Endothelial cell of umbilical vein (primary cell): ENCODE measurements at regions not wholly inside any gene's neighbourhood (a gene's known extent, or its start where the extent isn't known, plus 50 kb on each side); places are given as distances from the start of the nearest gene placed in this dataset.

Experiments used
- BruUV-seq: library from RNA; stranded (reverse); fragments of 400-500 nt; replicated peaks from 2 replicates; lab custom pipeline; 2021; lab: Mats Ljungman, UMichigan
- CTCF ChIA-PET: fragments of 300-600, 350-600 bp; sonication (Branson Sonifier 250); formaldehyde crosslinking; loops from one replicate; lab custom pipeline; 2021; ENCODE audit warnings: antibody characterized with exemption, inconsistent platforms; lab: Charles Lee
- POLR2A ChIA-PET: fragments of 300-600, 350-600 bp; sonication (Branson Sonifier 250); formaldehyde crosslinking; loops from one replicate; lab custom pipeline; 2021; ENCODE audit warnings: antibody characterized with exemption, inconsistent platforms; lab: Charles Lee
- DNase-seq: peaks from one replicate; pipeline ENCODE4 v3.0.0-alpha.2; 2011; ENCODE audit warnings: low read depth, low spot score
- FAIRE-seq: peaks from 2 replicates; lab custom pipeline; 2011; peaks lifted over from hg19 to GRCh38; lab: Jason Lieb, UNC
- H2AFZ ChIP-seq: 2 replicates; pipeline ENCODE4 v1.6.0; 2012; ENCODE audit warnings: low read depth, low read length, control low read depth, inconsistent platforms
- H3K27ac ChIP-seq: 2 replicates; pipeline ENCODE4 v1.5.1; 2011; ENCODE audit warnings: low read depth, mild to moderate bottlenecking, control low read depth, low read length, moderate library complexity; ENCODE audit not compliant: insufficient read depth
- H3K27me3 ChIP-seq, 2 experiments: 2 replicates each; pipeline versions ENCODE4 v1.6.0 to v1.6.1; 2011; ENCODE audit warnings: low read length in 2 of 2, mixed read lengths in 1 of 2; ENCODE audit not compliant: control insufficient read depth in 2 of 2, insufficient read depth in 2 of 2
- H3K36me3 ChIP-seq, 2 experiments: 2 replicates in 1 of 2; 3 replicates in 1 of 2; pipeline ENCODE4 v1.5.1; 2011; ENCODE audit warnings: low read length in 2 of 2, mild to moderate bottlenecking in 1 of 2, moderate library complexity in 1 of 2; ENCODE audit not compliant: control insufficient read depth in 2 of 2, insufficient read depth in 2 of 2; ENCODE audit errors: extremely low read depth in 1 of 2
- H3K4me1 ChIP-seq: 3 replicates; pipeline ENCODE4 v1.5.1; 2011; ENCODE audit warnings: mild to moderate bottlenecking, low read length; ENCODE audit not compliant: control insufficient read depth, insufficient read depth; ENCODE audit errors: extremely low read depth
- H3K4me2 ChIP-seq: 2 replicates; pipeline ENCODE4 v1.6.1; 2011; ENCODE audit warnings: low read length, control low read depth, mixed read lengths; ENCODE audit not compliant: insufficient read depth
- H3K4me3 ChIP-seq, 3 experiments: fragments of 200-600 bp in 1 of 3; sonication (generic), shearing (Covaris generic) in 1 of 3; replicated peaks in 1 of 3; 2 replicates each; pipeline ENCODE4 v1.5.1; 2011 to 2016; ENCODE audit warnings: control low read depth in 3 of 3, low read length in 3 of 3, mild to moderate bottlenecking in 2 of 3, inconsistent platforms in 1 of 3, low read depth in 1 of 3, moderate library complexity in 1 of 3; ENCODE audit not compliant: insufficient read depth in 1 of 3
- H3K79me2 ChIP-seq: 2 replicates; pipeline ENCODE4 v1.6.0; 2012; ENCODE audit warnings: low read length, inconsistent platforms; ENCODE audit not compliant: control insufficient read depth, insufficient read depth
- H3K9ac ChIP-seq: replicated peaks from 2 replicates; pipeline ENCODE3; 2011; ENCODE audit warnings: low read length, control low read depth; ENCODE audit not compliant: insufficient read depth; ENCODE audit errors: extremely low read depth
- H3K9me1 ChIP-seq: replicated peaks from 3 replicates; pipeline ENCODE4 v1.6.0; 2011; ENCODE audit warnings: mild to moderate bottlenecking, low read length; ENCODE audit not compliant: control insufficient read depth, insufficient read depth; ENCODE audit errors: extremely low read depth
- H3K9me3 ChIP-seq: replicated peaks from 2 replicates; pipeline ENCODE4 v1.5.1; 2012; ENCODE audit warnings: low read length, inconsistent platforms; ENCODE audit not compliant: control insufficient read depth, insufficient read depth
- H4K20me1 ChIP-seq: replicated peaks from 2 replicates; pipeline ENCODE3; 2011; ENCODE audit warnings: mild to moderate bottlenecking, low read length; ENCODE audit not compliant: control insufficient read depth, insufficient read depth; ENCODE audit errors: extremely low read depth
- CTCF ChIP-seq, 2 donors: IDR thresholded peaks; 1 replicate in 1 of 2; 2 replicates in 1 of 2; pipeline ENCODE4 v1.5.1; 2011; ENCODE audit warnings: low read length in 2 of 2, mild to moderate bottlenecking in 2 of 2, moderate library complexity in 2 of 2, control low read depth in 1 of 2, inconsistent platforms in 1 of 2, low read depth in 1 of 2; ENCODE audit not compliant: insufficient read depth in 1 of 2; ENCODE audit errors: extremely low read depth in 1 of 2
- EZH2 ChIP-seq: IDR thresholded peaks from 2 replicates; pipeline ENCODE4 v1.6.1; 2012; ENCODE audit warnings: borderline replicate concordance, low read depth, mild to moderate bottlenecking, moderate library complexity, low read length, inconsistent platforms; ENCODE audit not compliant: severe bottlenecking
- FOS ChIP-seq: IDR thresholded peaks from 2 replicates; pipeline ENCODE4 v1.6.1; 2011; ENCODE audit warnings: mild to moderate bottlenecking, low read length, moderate library complexity, borderline replicate concordance; ENCODE audit not compliant: insufficient read depth
- GATA2 ChIP-seq: IDR thresholded peaks from 2 replicates; pipeline ENCODE4 v1.7.0; 2011; ENCODE audit warnings: low read depth, mild to moderate bottlenecking, moderate library complexity, mixed read lengths, low read length; ENCODE audit not compliant: insufficient read length, insufficient read depth
- JUN ChIP-seq: IDR thresholded peaks from 2 replicates; pipeline ENCODE4 v1.6.1; 2011; ENCODE audit warnings: borderline replicate concordance, low read depth; ENCODE audit not compliant: insufficient read length, insufficient read depth
- MAX ChIP-seq: IDR thresholded peaks from 2 replicates; pipeline ENCODE4 v1.6.1; 2011; ENCODE audit not compliant: insufficient read depth, insufficient read length
- MYC ChIP-seq: IDR thresholded peaks from one replicate; pipeline ENCODE4 v1.6.1; 2011; ENCODE audit warnings: mild to moderate bottlenecking, low read depth, low read length
- POLR2A ChIP-seq: IDR thresholded peaks from 2 replicates; pipeline ENCODE4 v1.6.1; 2012; ENCODE audit warnings: low read depth, mild to moderate bottlenecking, control low read depth, low read length
- POLR2AphosphoS5 ChIP-seq: IDR thresholded peaks from 2 replicates; pipeline ENCODE4 v1.6.1; 2012; ENCODE audit warnings: low read depth, mild to moderate bottlenecking, control low read depth, low read length, moderate library complexity; ENCODE audit not compliant: insufficient read depth
- dilution Hi-C: fragments of 300-500 bp; cut with MboI; formaldehyde crosslinking; loops from one replicate; pipeline ENCODE4 v1.15.0; 2019; ENCODE audit warnings: low sequenced_read_pairs; ENCODE audit not compliant: extremely low pct_ligation_motif_present
- intact Hi-C: fragments of 100-400 bp; cut with micrococcal nuclease; formaldehyde crosslinking; loops from one replicate; pipeline ENCODE4 v1.10.0; 2022

DNA sequence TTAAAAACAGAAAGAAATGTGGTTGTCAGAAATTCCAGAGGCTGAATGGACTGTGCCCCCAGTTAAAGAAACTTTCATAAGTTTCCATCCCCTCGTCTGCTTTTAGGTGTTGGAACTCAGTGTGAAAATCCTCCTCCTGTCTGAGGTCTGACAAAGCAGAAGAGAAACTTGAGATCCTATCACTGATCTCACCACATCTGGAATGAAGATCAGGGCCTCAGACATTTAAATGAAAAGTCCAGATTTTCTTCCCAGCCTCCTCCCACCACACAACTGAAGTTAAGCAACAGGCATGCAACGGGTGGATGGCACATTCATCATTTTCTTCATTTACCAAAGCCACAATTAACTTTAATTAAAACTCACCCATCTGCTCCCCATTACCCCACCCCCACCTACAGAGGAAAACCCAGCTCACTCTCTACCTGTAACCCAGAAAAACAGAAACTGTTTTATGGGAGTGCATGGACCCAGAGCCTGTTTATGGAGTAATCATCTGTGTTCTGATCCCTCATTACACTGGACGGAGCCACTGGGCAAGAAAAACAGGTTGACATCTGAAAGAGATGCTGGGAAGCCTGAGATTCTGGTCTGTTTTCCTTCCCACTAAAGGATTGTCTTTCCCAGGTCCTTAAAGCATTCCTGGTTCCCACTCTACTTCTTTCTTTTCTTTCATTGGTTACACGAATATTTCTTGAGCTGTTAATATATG, 58.1 kb upstream of the HOPX start:
- no peak for DNase-seq
- intact Hi-C loops (no loop called here), dilution Hi-C loops (no loop called here)
- Histone ChIP-seq H3K9me1 (no peaks in the 10 kb centered on the region), H3K4me1 (no peaks in the 10 kb centered on the region), H3K27me3 (peaks cover 0 to 3% of the 10 kb centered on the region in 2 experiments), H4K20me1 (no peaks in the 10 kb centered on the region), H3K36me3 (no peaks in the 10 kb centered on the region), H3K79me2 (no peaks in the 10 kb centered on the region), H3K4me2 (no peak overlapping the region), H3K9me3 (no peaks in the 10 kb centered on the region), H3K9ac (no peak overlapping the region), H3K27ac (no peak overlapping the region), H3K4me3 (no peak overlapping the region), H2AFZ (no peak overlapping the region)
- CTCF ChIA-PET, result no interaction called here
- BruUV-seq, result no TSS peak
- POLR2A ChIA-PET, result no interaction called here
- FAIRE-seq, result no peak
- TF ChIP-seq FOS (no peak), GATA2 (no peak), MAX (no peak), EZH2 (no peak), POLR2AphosphoS5 (no peak), POLR2A (no peak), MYC (no peak), JUN (no peak), CTCF (IDR thresholded peaks at IDR 0.05; ENCODE audit: extremely low read depth in 1 of 2, insufficient read depth in 1 of 2, low read depth in 1 of 2, low read length in 2 of 2) (no peak)
